ENCODE measurements at regions not wholly inside any gene's neighbourhood (a gene's known extent, or its start where the extent isn't known, plus 50 kb on each side); places are given as distances from the start of the nearest gene placed in this dataset.

- no peak overlapping the region for H3K4me3 ChIP-seq (ENCODE audit: control insufficient read depth, low read depth, low read length)
- DNase-seq (ENCODE audit: low read depth): no peak
- no peak for TF ChIP-seq CTCF (conservative IDR thresholded peaks at IDR 0.05; ENCODE audit: control insufficient read depth, insufficient read depth, low read depth, low read length)
Measured at GRCh38 chr20:51244466-51244865, 221.6 kb upstream of the KCNG1 start.

- TF ChIP-seq CTCF (conservative IDR thresholded peaks at IDR 0.05; ENCODE audit: control insufficient read depth, insufficient read depth, low read depth, low read length): no peak
- H3K4me3 ChIP-seq (ENCODE audit: control insufficient read depth, low read depth, low read length): no peak overlapping the region
- DNase-seq (ENCODE audit: low read depth): no peak
Measured at GRCh38 chr20:51238675-51239305, 215.9 kb upstream of the KCNG1 start.

- DNase-seq (ENCODE audit: low read depth): no peak
- TF ChIP-seq CTCF (conservative IDR thresholded peaks at IDR 0.05; ENCODE audit: control insufficient read depth, insufficient read depth, low read depth, low read length): no peak
- H3K4me3 ChIP-seq (ENCODE audit: control insufficient read depth, low read depth, low read length): no peak overlapping the region
Measured at GRCh38 chr20:51237791-51238190, 214.9 kb upstream of the KCNG1 start.

GRCh38 chr20:51237278-51237677 lies 214.4 kb upstream of the KCNG1 start:
- DNase-seq (ENCODE audit: low read depth): peak; percentile 24
- no peak overlapping the region for H3K4me3 ChIP-seq (ENCODE audit: control insufficient read depth, low read depth, low read length)
- TF ChIP-seq CTCF (conservative IDR thresholded peaks at IDR 0.05; ENCODE audit: control insufficient read depth, insufficient read depth, low read depth, low read length): no peak

GRCh38 chr20:51236421-51236820 lies 213.5 kb upstream of the KCNG1 start:
- H3K4me3 ChIP-seq (ENCODE audit: control insufficient read depth, low read depth, low read length): no peak overlapping the region
- DNase-seq (ENCODE audit: low read depth): no peak
- no peak for TF ChIP-seq CTCF (conservative IDR thresholded peaks at IDR 0.05; ENCODE audit: control insufficient read depth, insufficient read depth, low read depth, low read length)

- no peak for TF ChIP-seq CTCF (conservative IDR thresholded peaks at IDR 0.05; ENCODE audit: control insufficient read depth, insufficient read depth, low read depth, low read length)
- no peak overlapping the region for H3K4me3 ChIP-seq (ENCODE audit: control insufficient read depth, low read depth, low read length)
- DNase-seq (ENCODE audit: low read depth): no peak
Measured at GRCh38 chr20:51233345-51233744, 210.4 kb upstream of the KCNG1 start.

GRCh38 chr20:51230727-51231126 lies 207.8 kb upstream of the KCNG1 start:
- no peak for TF ChIP-seq CTCF (conservative IDR thresholded peaks at IDR 0.05; ENCODE audit: control insufficient read depth, insufficient read depth, low read depth, low read length)
- DNase-seq (ENCODE audit: low read depth): no peak
- no peak overlapping the region for H3K4me3 ChIP-seq (ENCODE audit: control insufficient read depth, low read depth, low read length)
